Bronchial epithelial cell (primary cell): ENCODE measurements at regions not wholly inside any gene's neighbourhood (a gene's known extent, or its start where the extent isn't known, plus 50 kb on each side); places are given as distances from the start of the nearest gene placed in this dataset.
"Not testable (repeated sequence)": the region's sequence is repeated elsewhere in the genome, so short reads cannot be mapped to it uniquely, and the experiment has no call there.

Source experiments
- DNase-seq: peaks from one replicate; pipeline ENCODE4 v3.0.0-alpha.2; 2010; ENCODE audit warnings: low read depth
- FAIRE-seq: peaks from 2 replicates; lab custom pipeline; 2011; peaks lifted over from hg19 to GRCh38; lab: Jason Lieb, UNC
- H3K27me3 ChIP-seq: 2 replicates; pipeline ENCODE4 v1.5.1; 2011; ENCODE audit warnings: low read length; ENCODE audit not compliant: control insufficient read depth, insufficient read depth
- H3K36me3 ChIP-seq: 2 replicates; pipeline ENCODE4 v1.5.1; 2011; ENCODE audit warnings: low read length; ENCODE audit not compliant: control insufficient read depth, insufficient read depth
- H3K4me3 ChIP-seq: 2 replicates; pipeline ENCODE4 v1.5.1; 2011; ENCODE audit warnings: mild to moderate bottlenecking, low read depth, low read length, control low read depth
- CTCF ChIP-seq: IDR thresholded peaks from 2 replicates; pipeline ENCODE4 v1.5.1; 2011; ENCODE audit warnings: mild to moderate bottlenecking, moderate library complexity, low read length, control low read depth, inconsistent platforms; ENCODE audit not compliant: insufficient read depth, severe bottlenecking

GRCh38 chr6:116996842-116997241, 119.8 kb downstream of the RFX6 start:
- H3K36me3 ChIP-seq, result no peaks in the 10 kb centered on the region
- no peak for DNase-seq

DNA sequence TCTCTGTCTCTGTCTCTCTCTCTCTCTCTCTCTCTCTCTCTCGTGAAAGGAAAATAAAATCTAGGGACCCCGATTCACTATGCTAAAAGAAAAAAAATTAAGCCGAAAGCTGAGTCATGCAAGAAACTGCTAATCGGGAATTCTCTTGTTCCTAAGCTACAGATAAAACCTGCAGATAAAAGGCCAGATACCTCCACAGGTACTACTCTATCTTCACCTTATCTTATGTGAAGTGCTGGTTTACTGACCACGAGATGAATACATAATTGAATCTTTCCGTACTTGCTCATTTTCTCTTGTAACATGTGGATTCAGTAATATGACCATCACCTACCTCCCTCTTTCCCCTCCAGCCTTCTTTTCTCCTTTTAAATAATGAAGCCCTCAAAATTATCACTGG, 120.5 kb downstream of the RFX6 start:
- H3K4me3 ChIP-seq, result no peak overlapping the region
- DNase-seq, result no peak
- FAIRE-seq, result no peak
- TF ChIP-seq CTCF, result no peak
- H3K27me3 ChIP-seq, result no peaks in the 10 kb centered on the region
- no peaks in the 10 kb centered on the region for H3K36me3 ChIP-seq

More at GRCh38 chr6:116996842-116997241, 119.8 kb downstream of the RFX6 start:
- no peak for TF ChIP-seq CTCF
- Histone ChIP-seq H3K4me3 (no peak overlapping the region), H3K27me3 (no peaks in the 10 kb centered on the region)
- FAIRE-seq, result no peak

DNA sequence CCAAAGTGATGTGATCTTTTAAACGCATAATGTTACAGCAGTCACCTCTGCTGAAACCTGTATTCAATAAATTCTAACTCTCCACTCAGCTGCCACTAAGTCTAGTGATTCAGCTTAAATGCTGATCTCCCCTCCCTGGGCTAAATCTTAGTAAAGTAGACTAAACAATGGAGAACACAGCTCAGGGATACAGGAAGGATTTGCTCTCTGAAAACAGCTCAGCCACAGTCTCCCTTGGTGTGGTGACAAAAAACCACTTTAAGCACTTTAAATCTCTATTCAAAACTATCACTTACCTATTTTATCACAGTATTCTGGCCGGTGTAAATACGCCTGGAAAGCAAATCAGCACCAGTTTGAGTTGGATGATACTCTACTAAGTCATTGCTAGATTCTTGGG, 130.6 kb downstream of the RFX6 start:
- DNase-seq (no peak), FAIRE-seq (no peak)
- no peaks in the 10 kb centered on the region for H3K27me3 ChIP-seq
- TF ChIP-seq CTCF, result no peak
- no peaks in the 10 kb centered on the region for H3K36me3 ChIP-seq
- no peak overlapping the region for H3K4me3 ChIP-seq

GRCh38 chr6:117008618-117009017, 131.6 kb downstream of the RFX6 start:
- FAIRE-seq (no peak), DNase-seq (no peak)
- H3K27me3 ChIP-seq, result no peaks in the 10 kb centered on the region
- no peak overlapping the region for H3K4me3 ChIP-seq
- no peak for TF ChIP-seq CTCF
- H3K36me3 ChIP-seq, result no peaks in the 10 kb centered on the region

DNA sequence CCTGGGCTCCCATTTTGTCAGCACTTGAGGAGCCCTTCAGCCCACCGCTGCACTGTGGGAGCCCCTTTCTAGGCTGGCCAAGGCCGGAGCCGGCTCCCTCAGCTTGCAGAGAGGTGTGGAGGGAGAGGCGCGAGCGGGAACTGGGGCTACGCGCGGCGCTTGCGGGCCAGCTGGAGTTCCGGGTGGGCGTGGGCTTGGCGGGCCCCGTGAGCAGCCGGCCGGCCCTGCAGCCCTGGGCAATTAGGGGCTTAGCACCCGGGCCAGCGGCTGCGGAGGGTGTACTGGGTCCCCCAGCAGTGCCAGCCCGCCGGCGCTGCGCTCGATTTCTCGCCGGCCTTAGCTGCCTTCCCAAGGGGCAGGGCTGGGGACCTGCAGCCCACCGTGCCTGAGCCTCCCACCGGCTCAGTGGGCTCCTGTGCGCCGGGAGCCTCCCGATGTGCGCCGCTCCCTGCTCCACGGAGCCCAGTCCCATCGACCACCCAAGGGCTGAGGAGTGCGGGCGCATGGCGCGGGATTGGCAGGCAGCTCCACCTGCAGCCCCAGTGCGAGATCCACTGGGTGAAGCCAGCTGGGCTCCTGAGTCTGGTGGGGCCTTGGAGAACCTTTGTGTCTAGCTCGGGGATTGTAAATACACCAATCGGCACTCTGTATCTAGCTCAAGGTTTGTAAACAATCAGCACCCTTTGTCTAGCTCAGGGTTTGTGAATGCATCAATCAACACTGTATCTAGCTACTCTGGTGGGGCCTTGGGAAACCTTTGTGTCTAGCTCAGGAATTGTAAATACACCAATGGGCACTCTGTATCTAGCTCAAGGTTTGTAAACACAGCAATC, 137.8 kb downstream of the RFX6 start:
- FAIRE-seq, result not testable (repeated sequence)

GRCh38 chr6:117015474-117015804, 138.4 kb downstream of the RFX6 start:
- not testable (repeated sequence) for H3K27me3 ChIP-seq, H3K4me3 ChIP-seq, DNase-seq, FAIRE-seq, H3K36me3 ChIP-seq

More for the DNA sequence above, 137.8 kb downstream of the RFX6 start:
- H3K36me3 ChIP-seq, DNase-seq, H3K27me3 ChIP-seq, H3K4me3 ChIP-seq: not testable (repeated sequence)

DNA sequence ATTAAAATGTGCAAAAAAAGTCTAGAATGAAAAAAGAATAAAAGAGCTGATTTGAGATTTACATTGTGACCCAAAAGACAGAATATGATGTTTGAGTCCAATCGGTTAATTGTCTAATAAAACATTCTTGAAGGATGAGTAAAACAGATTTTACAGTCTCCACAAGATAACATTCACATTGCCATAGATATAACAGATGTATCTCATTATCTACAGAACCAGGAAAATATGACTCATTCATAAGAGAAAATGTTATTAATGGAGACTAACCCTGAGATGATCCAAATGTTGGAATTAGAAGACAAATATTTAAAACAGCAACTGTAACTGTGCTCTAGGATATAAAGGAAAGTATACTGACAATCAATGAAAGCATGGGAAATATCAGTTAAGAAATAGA, 141.7 kb downstream of the RFX6 start:
- H3K36me3 ChIP-seq, result no peaks in the 10 kb centered on the region
- no peak overlapping the region for H3K4me3 ChIP-seq
- no peak for TF ChIP-seq CTCF
- H3K27me3 ChIP-seq, result no peaks in the 10 kb centered on the region
- no peak for FAIRE-seq
- DNase-seq, result no peak
